NCI-H2107 treated with DMSO at 0.1 percent for 48 hours (cell line): ENCODE measurements at regions not wholly inside any gene's neighbourhood (a gene's known extent, or its start where the extent isn't known, plus 50 kb on each side); places are given as distances from the start of the nearest gene placed in this dataset.

Experiments used
- DNase-seq: peaks from one replicate; lab custom pipeline; 2025; ENCODE audit not compliant: unreplicated experiment; lab: John Stamatoyannopoulos, UW

GRCh38 chr2:217254111-217254510 is 394.2 kb upstream of the TNP1 start:
- DNase-seq = no peak

DNA sequence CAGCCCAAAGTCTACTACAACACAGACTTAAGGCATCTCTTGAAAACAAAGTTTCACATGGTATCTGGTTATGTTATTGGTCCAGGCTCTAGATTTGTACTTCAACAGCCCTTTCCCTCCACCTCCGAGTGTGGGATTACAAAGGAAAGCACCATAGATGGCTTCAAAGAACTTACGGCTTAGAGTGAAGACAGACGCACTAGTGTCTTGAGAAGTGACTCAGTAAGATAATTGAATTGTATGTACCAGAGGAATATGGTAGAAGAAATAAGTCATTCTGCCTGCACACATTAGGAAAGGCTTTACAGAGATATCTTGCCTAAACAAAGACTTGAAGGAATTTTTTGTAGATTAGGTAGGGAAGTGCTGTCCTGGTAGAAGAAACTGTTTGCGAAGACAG is 392.3 kb upstream of the TNP1 start:
- no peak for DNase-seq

DNA sequence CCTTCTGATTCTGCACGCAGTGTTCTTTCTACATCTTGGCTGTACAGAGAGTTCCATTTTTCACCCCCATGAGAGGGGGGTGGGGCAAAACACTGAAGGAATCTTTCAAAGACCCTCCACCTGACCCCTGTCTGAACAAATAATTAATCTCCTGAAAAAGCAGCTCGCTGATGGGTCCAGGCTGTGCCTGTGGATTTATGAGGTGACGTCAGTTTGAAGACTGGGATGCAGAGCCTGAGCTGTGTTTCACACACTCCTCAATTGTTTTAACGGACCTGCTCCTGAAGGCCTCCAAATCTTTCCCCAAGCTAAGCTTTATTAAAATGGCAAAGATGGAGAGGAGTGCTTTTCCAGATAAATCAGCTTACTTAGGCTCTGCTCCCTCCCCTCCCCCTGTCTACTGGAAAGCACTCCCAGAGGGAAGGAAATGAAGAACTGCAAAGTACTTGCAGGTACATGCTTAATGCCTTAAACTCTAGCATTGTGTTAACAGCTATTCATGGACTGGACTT is 390.2 kb upstream of the TNP1 start:
- no peak for DNase-seq

DNA sequence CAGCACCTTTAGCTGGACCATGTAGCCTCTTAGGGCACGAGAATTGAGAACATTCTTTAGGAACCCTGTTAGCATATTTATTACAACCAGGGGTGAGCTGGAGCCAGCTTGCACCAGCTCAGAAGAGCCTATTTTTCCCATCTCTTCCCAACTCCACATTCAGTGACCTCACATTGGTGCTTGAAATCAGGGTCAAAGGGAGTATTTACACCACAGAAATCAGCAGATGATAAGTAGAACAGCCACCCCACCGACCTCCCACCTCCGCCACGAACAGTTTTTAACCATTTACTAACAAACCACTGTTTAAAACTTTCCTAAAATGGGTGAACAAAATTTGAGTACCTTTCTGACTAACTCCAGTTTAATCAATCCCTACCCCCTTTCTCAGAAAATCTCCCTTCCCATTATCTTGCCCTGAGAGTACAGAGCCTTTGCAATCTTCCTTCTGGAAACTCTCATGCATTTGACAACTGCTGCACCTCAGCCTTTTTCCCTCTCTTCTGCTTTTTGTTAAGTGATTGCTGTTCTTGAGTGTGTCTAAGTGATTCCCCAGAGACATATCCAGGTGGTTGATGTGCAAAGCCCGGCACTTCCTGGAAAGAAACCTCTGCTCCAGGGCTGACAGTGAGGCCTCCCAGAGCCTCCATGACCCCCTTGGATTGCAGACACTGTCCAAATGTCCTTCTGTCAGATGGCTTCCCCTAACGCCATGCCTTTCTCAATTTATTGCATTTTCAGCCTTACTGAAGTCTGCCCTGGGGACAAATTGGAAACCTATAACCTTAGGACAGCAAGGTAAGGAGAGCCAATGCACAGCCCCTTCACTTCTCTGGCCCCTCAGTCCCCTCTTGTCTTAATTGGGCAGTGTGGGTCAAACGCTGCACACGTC is 389.5 kb upstream of the TNP1 start:
- peak; percentile 21 for DNase-seq

GRCh38 chr2:217248312-217248935 is 388.6 kb upstream of the TNP1 start:
- DNase-seq = peak; percentile 89

- no peak for DNase-seq
These were observed 387.6 kb upstream of the TNP1 start for GRCh38 chr2:217247476-217247875.

DNA sequence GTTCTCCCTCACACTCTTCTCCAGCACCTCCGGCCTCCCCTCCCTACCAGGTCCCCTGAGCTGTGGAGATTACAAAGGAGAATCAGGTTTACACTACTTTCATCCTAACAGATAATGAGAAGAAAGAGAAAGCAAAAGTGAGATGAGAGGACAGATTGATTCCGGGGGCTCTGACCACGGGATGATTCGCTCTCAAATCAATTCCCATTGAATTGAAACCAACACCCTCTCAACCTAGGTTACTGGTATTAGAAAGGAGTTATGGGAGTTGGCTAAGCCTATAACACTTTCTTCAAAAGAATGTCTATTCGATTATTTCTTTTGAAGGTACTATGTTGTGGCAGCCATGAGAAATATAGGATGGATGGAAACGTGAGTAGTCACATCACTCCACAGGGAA is 386.2 kb upstream of the TNP1 start:
- no peak for DNase-seq

GRCh38 chr2:217244815-217245214 is 385.0 kb upstream of the TNP1 start:
- no peak for DNase-seq

DNA sequence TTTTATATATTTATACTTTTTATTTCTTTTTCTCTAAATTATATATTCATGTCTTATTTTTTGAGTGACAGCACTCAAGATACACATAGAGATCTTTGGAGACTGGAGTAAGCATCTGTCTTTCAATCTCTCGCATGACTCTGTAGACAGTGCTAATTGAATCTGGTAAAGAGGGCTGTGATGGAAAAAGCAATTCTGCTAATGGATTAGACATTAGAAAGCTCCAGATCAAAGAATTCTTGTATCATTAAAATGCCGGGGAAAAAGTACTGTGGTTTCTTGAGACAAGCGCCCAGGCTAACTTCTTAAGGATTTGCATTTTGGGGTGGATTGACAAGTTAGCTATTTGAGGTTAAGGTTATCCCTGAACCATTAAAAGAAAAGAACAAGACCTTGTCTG is 383.1 kb upstream of the TNP1 start:
- no peak for DNase-seq

DNA sequence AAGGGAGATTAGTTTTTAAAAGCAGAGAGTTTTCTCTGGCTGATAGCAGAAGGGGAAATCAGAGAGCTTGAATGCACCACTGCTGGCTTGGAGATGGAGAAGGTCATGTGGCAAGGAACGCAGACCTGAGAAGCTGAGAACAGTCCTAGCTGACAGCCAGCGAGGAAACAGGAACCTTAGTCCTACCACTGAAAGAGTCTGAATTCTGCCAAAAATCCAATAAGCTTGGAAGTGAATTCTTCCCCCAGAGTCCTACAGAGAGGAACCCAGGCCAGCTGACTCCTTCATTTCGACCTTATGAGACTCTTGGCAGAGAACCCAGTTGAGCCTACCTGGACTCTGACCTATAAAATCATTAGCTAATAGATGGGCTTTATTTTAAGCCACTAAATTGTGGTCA is 371.9 kb upstream of the TNP1 start:
- DNase-seq = no peak

DNA sequence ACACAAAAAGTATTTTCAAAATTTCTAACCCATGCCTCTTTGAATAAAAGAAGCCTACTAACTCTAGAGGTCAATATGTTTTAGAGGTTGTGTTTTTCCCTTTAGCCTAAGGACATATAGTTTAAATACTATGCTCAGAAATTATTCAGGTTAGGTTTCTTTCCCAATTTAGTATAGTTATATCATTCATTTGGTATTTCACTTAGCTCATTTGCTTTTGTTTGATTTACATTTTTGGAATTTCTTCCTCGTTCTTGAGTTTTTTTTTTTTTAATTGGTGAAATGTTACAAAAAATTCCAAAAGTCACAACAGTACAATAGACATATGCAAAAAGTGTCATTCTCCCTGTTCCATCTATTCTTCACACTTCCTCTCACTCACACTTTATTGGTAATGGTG is 371.3 kb upstream of the TNP1 start:
- DNase-seq = no peak

DNA sequence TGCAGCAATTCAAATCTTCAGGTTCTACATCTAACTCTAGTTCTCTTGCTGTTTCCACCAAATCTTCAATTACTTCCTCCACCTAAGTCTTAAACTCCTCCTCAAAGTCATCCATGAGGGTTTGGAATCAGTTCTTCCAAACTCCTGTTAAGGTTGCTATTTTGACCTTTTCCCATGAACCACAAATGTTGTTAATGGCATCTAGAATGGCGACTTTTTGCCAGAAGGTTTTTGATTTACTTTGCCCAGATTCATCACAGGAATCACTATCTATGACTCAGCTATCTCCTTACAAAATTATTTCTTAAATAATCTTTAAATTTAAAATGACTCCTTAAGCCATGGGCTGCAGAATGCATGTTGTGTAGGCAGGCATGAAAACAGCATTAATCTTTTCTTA is 368.9 kb upstream of the TNP1 start:
- no peak for DNase-seq

- DNase-seq = no peak
These were observed 367.9 kb upstream of the TNP1 start for GRCh38 chr2:217227794-217228193.

- DNase-seq = no peak
These were observed 365.7 kb upstream of the TNP1 start for GRCh38 chr2:217225596-217225995.

DNA sequence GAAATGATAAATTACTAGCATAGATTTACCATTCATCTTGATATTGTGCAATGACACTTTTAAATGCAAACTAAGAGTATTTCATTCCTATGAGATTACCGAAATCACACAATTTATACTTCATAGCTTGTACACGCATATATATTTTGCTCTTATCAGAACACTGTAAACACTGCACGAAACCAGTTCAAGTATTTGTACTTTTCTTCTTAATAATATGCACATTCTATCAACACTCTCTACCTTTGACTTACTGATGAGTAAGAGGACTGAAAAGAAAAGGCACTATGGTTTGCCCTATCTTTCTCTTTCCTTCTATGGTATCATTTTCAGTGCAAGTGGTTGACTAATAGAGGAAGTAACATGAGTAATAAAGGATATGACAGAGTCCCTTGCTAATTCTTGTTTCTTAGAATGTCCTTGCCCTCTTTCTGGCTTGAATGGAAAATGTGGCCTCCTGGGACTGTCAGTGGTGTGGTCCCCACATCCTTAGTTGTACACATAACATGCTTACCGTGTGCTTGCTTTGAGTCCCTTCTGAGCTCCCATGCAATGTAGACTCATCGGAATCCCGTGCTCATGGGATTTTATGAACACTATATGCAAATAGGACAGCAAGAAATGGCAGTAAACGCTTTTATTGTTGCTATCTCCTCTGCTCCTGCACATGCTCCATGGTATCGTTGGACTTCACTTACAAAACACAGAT is 363.5 kb upstream of the TNP1 start:
- DNase-seq = no peak

DNA sequence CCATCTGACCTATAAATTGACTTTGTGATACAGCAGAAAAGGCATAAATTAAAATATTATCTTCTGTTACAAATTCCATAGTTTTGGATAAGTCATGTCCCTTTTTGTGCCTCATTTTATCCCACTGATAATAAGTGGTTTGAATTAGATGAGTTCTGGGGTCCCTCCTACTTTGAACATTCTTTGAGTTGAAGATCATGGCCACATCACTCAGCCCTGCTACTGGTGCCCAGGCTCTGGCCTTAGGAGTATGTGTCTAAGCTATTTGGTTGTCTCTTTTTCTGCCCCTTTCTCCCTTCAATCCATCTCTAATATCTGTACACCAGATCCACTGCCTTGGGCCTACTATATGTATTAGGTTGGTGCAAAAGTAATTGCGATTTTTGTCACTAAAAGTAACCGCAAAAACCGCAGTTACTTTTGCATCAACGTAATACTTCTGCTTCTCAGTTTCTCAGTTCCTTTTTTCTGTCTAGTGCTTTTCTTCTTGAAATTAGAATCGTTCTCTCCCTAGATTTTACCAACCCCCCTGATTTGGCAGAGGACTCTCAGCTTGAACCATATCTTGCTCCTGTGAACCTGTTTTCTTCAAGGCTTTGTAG is 362.5 kb upstream of the TNP1 start:
- no peak for DNase-seq

- no peak for DNase-seq
These were observed 360.6 kb upstream of the TNP1 start for GRCh38 chr2:217220228-217221013.

- no peak for DNase-seq
These were observed 359.3 kb upstream of the TNP1 start for GRCh38 chr2:217219164-217219520.

- no peak for DNase-seq
These were observed 358.7 kb upstream of the TNP1 start for GRCh38 chr2:217218269-217219163.

DNA sequence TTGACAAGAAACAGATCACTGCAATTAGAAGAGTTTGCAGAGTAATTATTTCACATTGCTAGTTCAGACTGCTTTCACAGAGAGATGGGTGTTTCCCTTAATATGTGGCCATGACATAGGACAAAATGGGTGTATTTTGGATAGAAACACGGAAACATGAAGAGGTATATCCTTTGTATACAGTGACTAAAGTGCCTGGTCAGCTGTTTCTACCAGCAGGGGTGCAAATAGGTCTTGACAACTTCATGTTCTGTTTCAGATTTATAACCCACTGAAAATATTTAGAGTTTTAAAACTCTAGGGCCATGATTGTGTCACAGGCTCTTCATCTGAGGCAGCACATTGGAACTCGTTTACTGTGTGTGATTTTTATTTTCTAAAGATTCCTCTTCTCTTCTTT is 357.1 kb upstream of the TNP1 start:
- no peak for DNase-seq
